KMS-11 (cell line): ENCODE measurements at regions not wholly inside any gene's neighbourhood (a gene's known extent, or its start where the extent isn't known, plus 50 kb on each side); places are given as distances from the start of the nearest gene placed in this dataset.
A peak's percentile ranks its signal among the peaks of the same experiment; 100 is the strongest.

Experiments used
- H2AFZ ChIP-seq: fragments of 200-600 bp; sonication (generic); 2 replicates; pipeline ENCODE4 v1.6.1; 2016; ENCODE audit warnings: antibody characterized with exemption, mixed run types, low read depth
- H3K27ac ChIP-seq: fragments of 200-600 bp; sonication (generic); 2 replicates; pipeline ENCODE4 v1.6.1; 2016; ENCODE audit warnings: mild to moderate bottlenecking, mixed run types
- H3K27me3 ChIP-seq: fragments of 200-600 bp; sonication (generic); 2 replicates; pipeline ENCODE4 v1.6.1; 2017; ENCODE audit warnings: mild to moderate bottlenecking, low read depth, mixed run types, moderate library complexity; ENCODE audit not compliant: insufficient read depth
- H3K36me3 ChIP-seq: fragments of 200-600 bp; sonication (generic); 2 replicates; pipeline ENCODE4 v1.6.1; 2017; ENCODE audit warnings: mild to moderate bottlenecking, mixed run types; ENCODE audit not compliant: insufficient read depth
- H3K4me1 ChIP-seq: fragments of 200-600 bp; sonication (generic); 2 replicates; pipeline ENCODE4 v1.6.1; 2016; ENCODE audit warnings: mild to moderate bottlenecking, low read depth, mixed run types; ENCODE audit not compliant: poor library complexity, severe bottlenecking
- H3K4me2 ChIP-seq: fragments of 200-600 bp; sonication (generic); 2 replicates; pipeline ENCODE4 v1.7.0; 2016; ENCODE audit warnings: mild to moderate bottlenecking, mixed run types
- H3K4me3 ChIP-seq: fragments of 200-600 bp; sonication (generic); IDR thresholded peaks from 2 replicates; pipeline ENCODE4 v1.6.1; 2017; ENCODE audit warnings: low read depth, low read length, mixed read lengths; ENCODE audit not compliant: insufficient read depth
- H3K79me2 ChIP-seq: fragments of 200-600 bp; sonication (generic); 2 replicates; pipeline ENCODE4 v1.6.1; 2016; ENCODE audit warnings: low read depth, mixed run types; ENCODE audit not compliant: insufficient read depth
- H3K9ac ChIP-seq: fragments of 200-600 bp; sonication (generic); 2 replicates; pipeline ENCODE4 v1.6.1; 2016; ENCODE audit warnings: mild to moderate bottlenecking, mixed run types
- H4K20me1 ChIP-seq: fragments of 200-600 bp; sonication (generic); 2 replicates; pipeline ENCODE4 v1.6.1; 2016; ENCODE audit warnings: mild to moderate bottlenecking, mixed run types; ENCODE audit not compliant: insufficient read depth
- CTCF ChIP-seq: fragments of 200-600 bp; sonication (generic); conservative IDR thresholded peaks from 2 replicates; pipeline ENCODE4 v1.6.1; 2017; ENCODE audit warnings: low read depth, mild to moderate bottlenecking, antibody characterized with exemption, low read length, moderate library complexity, mixed read lengths

- Histone ChIP-seq H2AFZ (no peak overlapping the region), H3K4me1 (no peaks in the 10 kb centered on the region), H3K4me3 (no peak overlapping the region), H3K4me2 (no peak overlapping the region), H3K36me3 (no peaks in the 10 kb centered on the region), H3K79me2 (no peaks in the 10 kb centered on the region), H3K27ac (no peak overlapping the region), H3K27me3 (no peaks in the 10 kb centered on the region), H3K9ac (no peak overlapping the region), H4K20me1 (no peaks in the 10 kb centered on the region)
- TF ChIP-seq CTCF: no peak
Measured at GRCh38 chr5:104061707-104062106, 499.1 kb upstream of the NUDT12 start.

GRCh38 chr5:104053353-104053649 lies 490.7 kb upstream of the NUDT12 start:
- TF ChIP-seq CTCF: no peak
- Histone ChIP-seq H3K4me2 (peak overlapping the region; percentile 21; the same call in 1 of the 2 replicates), H3K79me2 (no peaks in the 10 kb centered on the region), H3K27me3 (no peaks in the 10 kb centered on the region), H3K27ac (no peak overlapping the region), H3K36me3 (no peaks in the 10 kb centered on the region), H4K20me1 (no peaks in the 10 kb centered on the region), H3K4me3 (no peak overlapping the region), H3K9ac (no peak overlapping the region), H2AFZ (no peak overlapping the region), H3K4me1 (no peaks in the 10 kb centered on the region)

GRCh38 chr5:104052558-104053352 lies 490.2 kb upstream of the NUDT12 start:
- H3K9ac ChIP-seq: no peak overlapping the region
- TF ChIP-seq CTCF: no peak
- no peak overlapping the region for H3K27ac ChIP-seq
- H3K4me2 ChIP-seq: peak overlapping the region; percentile 21; the same call in 1 of the 2 replicates
- no peaks in the 10 kb centered on the region for H4K20me1 ChIP-seq
- no peaks in the 10 kb centered on the region for H3K27me3 ChIP-seq
- no peak overlapping the region for H2AFZ ChIP-seq
- H3K79me2 ChIP-seq: no peaks in the 10 kb centered on the region
- no peaks in the 10 kb centered on the region for H3K36me3 ChIP-seq
- no peaks in the 10 kb centered on the region for H3K4me1 ChIP-seq
- H3K4me3 ChIP-seq: no peak overlapping the region

GRCh38 chr5:104050436-104050835 lies 487.8 kb upstream of the NUDT12 start:
- Histone ChIP-seq H3K4me2 (no peak overlapping the region), H3K27ac (no peak overlapping the region), H3K4me3 (no peak overlapping the region), H3K79me2 (no peaks in the 10 kb centered on the region), H2AFZ (no peak overlapping the region), H3K36me3 (no peaks in the 10 kb centered on the region), H3K4me1 (no peaks in the 10 kb centered on the region), H3K27me3 (no peaks in the 10 kb centered on the region), H3K9ac (no peak overlapping the region), H4K20me1 (no peaks in the 10 kb centered on the region)
- TF ChIP-seq CTCF: no peak
